ENCODE measurements at regions not wholly inside any gene's neighbourhood (a gene's known extent, or its start where the extent isn't known, plus 50 kb on each side); places are given as distances from the start of the nearest gene placed in this dataset.

- POLR2A ChIA-PET, result no interaction called here
- H3K9me3 ChIP-seq (replicated peaks; ENCODE audit: control insufficient read depth, insufficient read depth, low read length), result no peaks in the 10 kb centered on the region
- H3K79me2 ChIP-seq (ENCODE audit: control insufficient read depth, insufficient read depth, low read length), result no peaks in the 10 kb centered on the region
- H3K4me3 ChIP-seq (replicated peaks in 1 of 3; ENCODE audit: insufficient read depth in 1 of 3, low read depth in 1 of 3, low read length in 3 of 3), result no peak overlapping the region
- dilution Hi-C loops (cut with MboI; ENCODE audit: extremely low pct_ligation_motif_present, low sequenced_read_pairs), result no loop called here
- H4K20me1 ChIP-seq (replicated peaks; ENCODE audit: control insufficient read depth, extremely low read depth, insufficient read depth, low read length), result no peaks in the 10 kb centered on the region
- TF ChIP-seq MYC (IDR thresholded peaks at IDR 0.05; ENCODE audit: low read depth, low read length) (no peak), CTCF (IDR thresholded peaks at IDR 0.05; ENCODE audit: extremely low read depth in 1 of 2, insufficient read depth in 1 of 2, low read depth in 1 of 2, low read length in 2 of 2) (no peak), JUN (IDR thresholded peaks at IDR 0.05; ENCODE audit: borderline replicate concordance, insufficient read depth, insufficient read length, low read depth) (no peak), EZH2 (IDR thresholded peaks at IDR 0.05; ENCODE audit: borderline replicate concordance, low read depth, low read length, severe bottlenecking) (no peak), FOS (IDR thresholded peaks at IDR 0.05; ENCODE audit: borderline replicate concordance, insufficient read depth, low read length) (no peak), POLR2AphosphoS5 (IDR thresholded peaks at IDR 0.05; ENCODE audit: insufficient read depth, low read depth, low read length) (no peak), GATA2 (IDR thresholded peaks at IDR 0.05; ENCODE audit: insufficient read depth, insufficient read length, low read depth, low read length) (no peak), MAX (IDR thresholded peaks at IDR 0.05; ENCODE audit: insufficient read depth, insufficient read length) (no peak), POLR2A (IDR thresholded peaks at IDR 0.05; ENCODE audit: low read depth, low read length) (no peak)
- H3K4me2 ChIP-seq (ENCODE audit: insufficient read depth, low read length), result no peak overlapping the region
- FAIRE-seq, result no peak
- no peaks in the 10 kb centered on the region for H3K36me3 ChIP-seq (ENCODE audit: control insufficient read depth in 2 of 2, extremely low read depth in 1 of 2, insufficient read depth in 2 of 2, low read length in 2 of 2)
- CTCF ChIA-PET, result no interaction called here
- no peak overlapping the region for H3K27ac ChIP-seq (ENCODE audit: insufficient read depth, low read depth, low read length)
- DNase-seq (ENCODE audit: low read depth, low spot score), result no peak
- no TSS peak for BruUV-seq (replicated peaks)
- no peaks in the 10 kb centered on the region for H3K4me1 ChIP-seq (ENCODE audit: control insufficient read depth, extremely low read depth, insufficient read depth, low read length)
- no peak overlapping the region for H3K9ac ChIP-seq (replicated peaks; ENCODE audit: extremely low read depth, insufficient read depth, low read length)
- H3K27me3 ChIP-seq (ENCODE audit: control insufficient read depth in 2 of 2, insufficient read depth in 2 of 2, low read length in 2 of 2), result peaks cover 1 to 2% of the 10 kb centered on the region in 2 experiments
- no peak overlapping the region for H2AFZ ChIP-seq (ENCODE audit: low read depth, low read length)
- intact Hi-C loops (cut with micrococcal nuclease), result no loop called here
- no peaks in the 10 kb centered on the region for H3K9me1 ChIP-seq (replicated peaks; ENCODE audit: control insufficient read depth, extremely low read depth, insufficient read depth, low read length)
Observed at GRCh38 chr9:71590362-71590761, 178.0 kb downstream of the CEMIP2 start.

Data from endothelial cell of umbilical vein (primary cell).